Kidney glomerular epithelial cell (primary cell): ENCODE measurements at regions not wholly inside any gene's neighbourhood (a gene's known extent, or its start where the extent isn't known, plus 50 kb on each side); places are given as distances from the start of the nearest gene placed in this dataset.
"Not testable (repeated sequence)": the region's sequence is repeated elsewhere in the genome, so short reads cannot be mapped to it uniquely, and the experiment has no call there.

Source experiments
- DNase-seq: peaks from one replicate; lab custom pipeline; 2025; lab: John Stamatoyannopoulos, UW

DNA sequence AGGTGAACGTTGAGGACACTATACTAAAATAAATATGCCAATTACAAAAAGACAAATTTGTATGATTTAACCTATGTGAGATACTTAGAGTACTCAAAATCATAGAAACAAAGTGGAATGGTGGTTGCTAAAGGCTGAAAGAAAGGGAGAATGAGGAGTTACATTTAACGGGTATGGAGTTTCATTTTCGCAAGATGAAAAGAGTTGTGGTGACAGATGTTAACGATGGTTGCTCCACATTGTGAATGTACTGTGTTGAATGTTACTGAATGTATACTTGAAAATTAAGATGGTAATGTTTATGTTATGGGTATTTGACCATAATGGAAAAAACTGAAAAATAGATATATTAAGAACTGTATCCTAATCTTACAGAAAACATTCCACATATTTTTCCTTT, 51.3 kb upstream of the MOCS2 start:
- no peak for DNase-seq

DNA sequence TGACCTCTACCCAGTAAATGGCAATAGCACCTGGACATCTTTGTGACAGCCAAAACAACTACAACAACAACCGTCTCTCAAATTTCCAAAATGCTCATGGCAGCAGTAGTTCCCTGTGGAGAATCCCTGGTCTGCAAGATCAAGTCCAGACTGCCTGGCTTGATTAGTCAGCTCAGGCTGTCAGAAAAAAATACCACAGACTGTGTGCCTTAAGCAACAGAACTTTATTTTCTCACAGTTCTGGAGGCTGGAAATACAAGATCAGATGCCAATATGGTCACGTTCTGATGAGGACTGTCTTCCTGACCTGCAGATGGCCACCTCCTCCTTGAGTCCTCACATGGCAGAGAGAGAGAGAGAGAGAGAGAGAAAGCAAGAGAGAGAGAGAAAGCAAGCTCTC, 52.3 kb upstream of the MOCS2 start:
- DNase-seq: no peak

DNA sequence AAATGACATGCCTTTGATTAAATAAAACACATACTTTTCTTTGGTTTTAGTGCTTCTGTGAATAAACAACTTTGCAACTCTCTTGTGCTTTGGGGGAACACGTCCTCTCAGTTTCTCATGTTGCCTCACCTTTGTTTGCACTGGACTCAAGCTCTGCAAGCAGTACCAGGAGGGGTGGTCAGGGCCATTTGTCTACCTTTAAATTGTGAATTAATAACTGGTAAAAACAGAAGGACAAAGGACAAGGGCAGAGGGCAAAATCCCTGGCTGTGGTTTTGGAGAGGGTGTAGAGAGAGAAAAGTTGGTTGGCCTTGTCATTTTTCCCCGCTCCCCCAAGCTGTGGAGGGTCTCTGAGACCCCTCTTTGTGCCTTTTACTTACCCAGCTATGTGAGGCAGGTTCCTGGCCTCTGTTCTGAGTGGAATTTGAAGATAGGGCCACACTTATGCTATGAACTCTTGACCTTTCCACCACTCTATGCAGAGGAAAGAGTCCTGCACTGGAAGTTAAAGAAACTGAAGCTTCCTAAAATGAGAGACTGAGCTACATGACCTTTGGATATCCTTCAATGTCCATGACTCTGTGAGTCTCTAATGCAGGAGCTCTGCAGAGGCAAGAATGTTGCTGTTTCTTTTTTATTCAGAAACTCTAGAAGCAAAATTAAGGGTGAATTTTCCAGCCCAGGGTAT, 55.1 kb upstream of the MOCS2 start:
- no peak for DNase-seq

DNA sequence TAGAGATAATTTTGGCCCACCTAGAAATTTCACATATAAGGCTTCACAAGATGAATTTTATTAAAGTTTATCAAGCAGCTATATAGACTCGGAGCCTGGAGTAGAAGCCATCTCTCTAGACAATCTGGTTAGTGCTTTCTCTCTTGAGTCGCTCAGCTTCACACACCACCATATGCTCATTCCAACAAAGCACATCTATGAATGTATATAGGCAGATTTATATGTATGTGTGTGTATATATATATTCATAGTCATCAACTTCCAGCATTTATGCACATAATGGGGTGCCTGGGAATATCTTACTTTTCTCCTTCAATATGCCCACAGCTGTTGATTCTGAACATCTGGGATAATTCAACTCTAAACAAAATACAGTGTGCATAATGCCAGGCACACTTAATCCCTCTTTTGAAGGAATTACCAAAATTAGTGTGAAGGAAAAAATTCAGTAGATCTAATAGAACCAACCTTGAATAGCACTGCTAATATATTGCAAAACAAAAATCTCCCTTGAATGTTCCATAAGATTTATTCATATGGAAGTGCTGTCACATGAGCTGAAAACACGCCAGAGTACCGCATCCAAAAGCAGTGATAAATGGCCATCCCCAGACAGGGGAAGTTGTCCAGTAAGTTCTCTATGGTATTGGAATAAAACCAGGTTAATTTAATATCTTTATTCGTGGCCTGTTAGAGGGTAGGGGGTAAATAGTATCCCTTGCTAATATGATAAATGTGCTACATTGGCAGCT, 56.0 kb upstream of the MOCS2 start:
- DNase-seq: no peak

DNA sequence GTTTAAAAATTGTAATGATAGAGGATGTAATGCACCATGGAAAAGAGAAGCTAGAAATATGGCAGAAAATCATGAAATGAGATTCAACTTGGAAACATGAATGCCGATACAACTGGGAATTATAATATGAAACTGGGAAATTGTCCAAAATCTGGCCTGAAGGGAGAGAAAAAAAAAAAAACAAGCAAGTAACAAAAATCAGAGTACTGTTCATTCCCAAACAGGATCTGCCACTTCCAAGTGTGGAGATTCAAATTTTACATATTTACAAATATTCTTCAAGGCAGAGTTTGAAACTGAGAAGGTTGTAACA, 56.6 kb upstream of the MOCS2 start:
- DNase-seq: no peak

DNA sequence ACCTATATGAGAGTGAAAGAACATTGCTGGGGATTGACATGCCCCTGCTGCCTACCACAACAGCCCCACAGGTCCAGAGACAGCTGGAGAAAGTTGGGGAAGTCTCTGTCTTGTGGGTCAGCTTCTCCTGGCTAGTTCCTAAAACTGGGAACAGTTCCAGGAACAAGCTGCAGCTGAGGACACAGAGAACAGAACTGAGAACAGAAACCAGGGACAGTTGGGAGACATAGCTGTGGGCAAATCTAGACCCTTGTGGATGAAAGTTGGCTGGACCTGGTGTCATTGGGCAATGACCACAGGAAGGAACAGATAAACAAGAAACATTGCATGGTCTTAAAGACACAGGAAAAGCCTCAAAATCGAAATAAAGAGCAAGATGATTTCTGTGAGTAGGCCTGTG, 58.3 kb upstream of the MOCS2 start:
- no peak for DNase-seq

DNA sequence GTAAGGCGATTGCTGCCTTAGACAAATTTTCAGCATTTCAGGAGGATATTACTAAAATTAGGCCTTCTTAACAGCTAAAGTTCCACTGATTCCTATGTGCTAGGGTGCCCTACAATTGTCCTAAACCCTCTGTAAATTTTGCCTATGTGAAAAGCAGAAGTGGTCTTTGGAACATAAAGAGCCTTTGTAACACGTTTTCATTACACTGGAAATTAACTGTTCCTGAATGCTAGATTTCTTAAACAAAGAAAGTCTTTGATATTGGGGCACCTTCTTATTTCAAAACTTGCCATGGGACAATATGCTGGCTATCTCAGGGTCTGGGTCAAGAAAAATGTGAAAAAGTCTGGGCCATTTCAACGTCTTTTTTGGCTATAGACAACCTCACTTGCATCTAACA, 60.4 kb upstream of the MOCS2 start:
- DNase-seq: no peak

DNA sequence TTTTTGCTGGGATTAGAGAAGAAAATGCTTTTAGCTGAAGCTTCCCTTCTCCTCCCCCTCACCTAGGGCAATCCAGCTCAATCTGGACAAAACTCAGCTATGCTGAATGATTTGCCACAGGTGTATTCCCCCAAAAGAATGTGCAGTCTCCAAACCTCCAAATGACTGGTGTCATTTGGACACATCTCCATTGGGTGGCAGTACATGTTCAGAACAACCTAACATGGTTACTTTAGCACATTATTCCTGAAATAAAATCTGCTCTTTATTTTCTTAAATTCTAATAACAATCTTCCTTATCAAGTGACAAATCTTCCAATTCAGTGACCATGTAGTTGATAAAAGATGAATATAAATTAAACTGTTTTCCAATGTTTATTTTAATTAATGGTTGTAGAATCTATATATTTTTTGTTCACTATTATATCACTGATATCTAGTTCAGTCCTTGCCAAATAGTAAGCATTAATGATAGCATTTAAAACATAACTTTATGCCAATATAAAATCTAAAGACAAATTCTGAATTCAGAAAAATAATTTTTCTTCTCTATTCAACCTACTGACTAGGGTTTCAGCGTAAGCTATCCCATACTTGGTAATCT, 61.3 kb upstream of the MOCS2 start:
- DNase-seq: peak; percentile 16

DNA sequence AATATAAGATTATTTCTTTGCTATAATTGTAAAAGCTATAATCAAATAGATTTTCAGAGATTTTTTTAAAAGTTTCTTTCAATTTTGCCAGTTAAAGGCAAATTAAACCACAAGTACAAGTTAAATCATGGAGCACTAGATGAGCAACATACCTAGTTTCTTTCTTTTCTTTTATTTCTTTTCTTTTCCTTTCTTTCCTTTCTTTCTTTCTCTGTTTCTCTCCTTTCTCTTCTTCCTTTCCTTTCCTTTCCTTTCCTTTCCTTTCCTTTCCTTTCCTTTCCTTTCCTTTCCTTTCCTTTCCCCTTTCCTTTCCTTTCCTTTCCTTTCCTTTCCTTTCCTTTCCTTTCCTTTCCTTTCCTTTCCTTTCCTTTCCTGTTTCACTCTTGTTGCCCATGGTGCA, 62.5 kb upstream of the MOCS2 start:
- not testable (repeated sequence) for DNase-seq

DNA sequence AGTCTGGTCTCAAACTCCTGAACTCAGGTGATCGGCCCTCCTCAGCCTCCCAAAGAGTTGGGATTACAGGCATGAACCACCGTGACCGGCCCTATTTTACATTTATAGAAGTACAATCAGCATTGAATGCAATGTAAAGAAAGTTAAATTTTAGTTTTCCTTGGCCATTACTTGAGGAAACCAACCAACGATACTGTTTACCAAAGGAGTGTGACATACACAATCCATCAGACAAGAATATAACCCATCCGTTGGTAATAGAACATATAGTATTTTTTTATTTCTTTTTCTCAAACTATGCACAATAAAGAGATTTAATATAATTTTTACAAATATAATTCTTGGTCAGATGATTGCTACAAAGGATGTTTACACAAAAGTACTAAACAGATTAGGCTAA, 63.1 kb upstream of the MOCS2 start:
- DNase-seq: no peak

DNA sequence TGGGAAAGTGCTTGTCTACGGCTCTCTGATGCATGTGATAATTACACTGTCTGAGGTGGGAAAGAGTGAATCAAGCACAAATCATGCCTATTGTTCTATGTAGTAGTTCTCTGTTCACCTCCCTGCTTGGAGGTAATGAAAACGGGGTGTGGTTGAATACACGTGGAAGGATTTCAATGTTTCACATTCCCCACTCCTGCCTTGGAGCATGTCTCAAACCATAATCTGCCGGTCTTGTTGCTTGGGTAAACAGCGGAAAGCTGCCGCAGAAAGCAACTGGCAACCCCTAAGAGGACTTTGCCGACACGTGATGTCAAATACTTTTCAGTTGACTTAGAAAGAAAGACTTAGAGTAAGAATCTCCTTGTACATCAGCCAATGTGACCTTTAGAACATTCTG, 63.5 kb upstream of the MOCS2 start:
- no peak for DNase-seq

DNA sequence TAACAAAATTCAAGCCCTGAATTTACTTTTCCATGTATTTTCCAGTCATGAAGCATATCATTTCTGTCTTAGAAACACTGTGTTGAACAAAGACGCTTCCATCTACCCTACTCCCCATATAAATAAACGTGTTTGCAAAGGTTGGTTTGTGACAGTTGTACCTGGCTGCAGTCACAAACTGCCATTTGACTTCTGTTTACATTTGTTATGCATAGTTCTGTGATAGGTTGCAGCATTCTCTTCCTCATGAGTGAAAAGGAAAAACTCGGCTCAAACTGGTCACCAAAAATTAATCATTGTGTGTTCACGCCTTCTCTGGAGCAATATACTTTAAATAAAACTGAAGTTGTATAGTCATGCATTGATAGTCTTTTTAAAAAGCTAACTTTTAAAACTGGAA, 69.3 kb upstream of the MOCS2 start:
- DNase-seq: no peak

DNA sequence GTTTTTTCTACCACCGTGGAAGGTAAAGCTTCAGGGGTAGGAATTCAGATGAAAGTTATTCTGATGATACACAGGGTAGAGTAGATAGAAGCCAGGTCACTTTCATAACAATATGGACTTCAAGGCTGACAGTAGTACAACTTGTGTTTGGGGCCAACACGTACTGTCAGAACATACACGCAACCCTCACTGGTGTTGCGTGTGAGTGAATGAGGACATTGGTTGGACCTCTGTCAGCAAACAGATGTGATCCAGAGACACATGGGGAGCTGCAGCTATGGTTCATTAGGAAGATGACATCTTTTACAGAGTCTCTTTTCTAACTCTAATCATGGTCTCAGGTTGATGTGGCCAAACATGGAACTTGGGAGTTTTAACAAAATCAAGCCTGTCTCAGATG, 70.1 kb upstream of the MOCS2 start:
- DNase-seq: no peak

DNA sequence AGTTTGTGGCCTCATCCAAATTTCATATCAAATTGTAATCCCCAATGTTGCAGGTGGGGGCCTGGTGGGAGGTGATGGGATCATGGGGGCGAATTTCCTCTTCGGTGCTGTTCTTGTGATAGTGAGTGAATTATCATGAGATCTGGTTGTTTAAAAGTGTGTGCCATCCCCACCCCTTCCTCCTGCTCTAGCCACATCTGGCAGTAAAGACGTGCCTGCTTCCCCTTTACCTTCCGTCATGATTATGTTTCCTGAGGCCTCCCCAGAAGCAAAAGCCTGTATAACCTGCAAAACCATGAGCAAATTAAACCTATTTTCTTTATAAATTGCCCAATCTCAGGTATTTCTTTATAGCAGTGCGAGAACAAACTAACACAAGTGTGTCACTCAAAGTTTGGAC, 71.0 kb upstream of the MOCS2 start:
- no peak for DNase-seq

DNA sequence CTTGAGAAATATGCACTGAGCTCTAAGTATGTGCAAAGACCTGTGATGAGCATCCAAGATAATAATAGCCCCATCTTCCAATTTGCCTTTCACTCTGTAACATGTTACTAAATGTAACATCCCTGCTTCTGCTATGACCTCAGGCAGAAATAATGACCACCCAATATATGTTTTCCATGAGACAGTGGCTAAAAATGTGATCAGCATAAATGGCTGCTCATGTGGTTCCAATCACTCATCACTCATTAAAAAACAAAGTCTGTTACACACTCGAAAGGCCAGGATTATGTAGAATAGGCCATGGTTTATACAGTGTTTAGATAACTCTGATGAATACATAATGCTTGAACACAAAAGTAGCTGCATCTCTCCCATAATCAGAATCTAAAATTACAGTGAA, 71.4 kb upstream of the MOCS2 start:
- no peak for DNase-seq

DNA sequence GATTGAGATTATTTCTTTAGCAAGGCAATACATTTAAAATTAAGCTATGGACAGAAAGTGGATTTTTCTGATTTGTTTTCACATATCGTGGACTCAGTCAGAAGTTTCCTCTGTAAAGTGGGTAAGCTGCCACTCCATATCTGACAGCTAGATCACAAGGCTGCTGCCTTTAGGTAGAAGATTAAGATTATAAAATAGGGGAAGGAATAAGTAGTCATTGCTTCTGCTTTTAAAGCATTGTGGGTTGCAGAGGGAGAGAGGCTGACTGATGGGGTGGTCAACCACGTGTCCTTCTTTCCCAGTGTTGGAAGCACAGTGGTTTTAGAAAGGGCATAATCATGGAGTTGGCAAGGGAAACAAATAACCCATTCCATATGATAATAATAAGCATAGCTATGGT, 74.3 kb upstream of the MOCS2 start:
- DNase-seq: no peak

DNA sequence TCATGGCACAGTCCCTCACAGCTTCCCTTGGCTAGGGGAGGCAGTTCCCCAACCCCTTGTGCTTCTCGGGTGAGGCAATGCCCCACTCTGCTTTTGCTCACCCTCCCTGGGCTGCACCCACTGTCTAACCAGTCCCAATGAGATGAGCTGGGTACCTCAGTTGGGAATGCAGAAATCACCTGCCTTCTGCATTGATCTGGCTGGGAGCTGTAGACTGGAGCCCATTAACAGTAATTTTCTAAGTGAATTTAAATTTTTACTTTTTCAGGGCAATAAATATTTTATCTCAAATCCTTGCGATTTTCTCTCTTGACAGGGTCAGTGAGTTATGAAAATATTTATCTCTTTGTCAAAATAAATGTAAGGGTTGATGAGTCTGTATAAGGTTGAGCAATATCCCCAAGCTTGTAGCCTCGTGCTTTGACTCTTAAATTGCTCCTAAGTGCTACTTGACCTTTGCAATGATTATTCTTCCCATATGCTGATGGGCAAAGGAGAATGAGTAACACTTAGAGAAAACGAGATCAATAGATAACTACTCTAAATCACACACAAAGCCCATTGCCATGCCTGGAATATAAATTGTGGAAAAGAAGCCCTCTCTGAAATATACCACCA, 82.1 kb upstream of the MOCS2 start:
- DNase-seq: no peak

DNA sequence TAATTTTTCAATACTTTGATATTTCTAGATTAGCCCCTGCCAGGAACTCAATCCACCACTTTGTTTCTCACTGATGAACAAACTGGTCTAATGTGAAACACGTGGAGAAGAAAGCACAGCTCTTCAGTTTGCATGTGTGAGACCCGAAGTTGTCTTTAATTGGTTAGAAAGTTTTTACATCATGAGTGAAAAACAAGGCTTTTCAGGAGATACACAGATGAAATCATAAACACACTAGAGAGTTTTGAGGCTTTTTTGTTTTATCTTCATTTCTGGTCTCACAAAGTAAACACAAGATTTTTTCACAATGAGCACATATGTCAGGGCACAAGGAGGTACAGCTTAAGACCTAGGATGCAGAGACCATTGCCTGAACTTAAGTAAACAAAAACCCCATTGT, 84.5 kb upstream of the MOCS2 start:
- DNase-seq: no peak

DNA sequence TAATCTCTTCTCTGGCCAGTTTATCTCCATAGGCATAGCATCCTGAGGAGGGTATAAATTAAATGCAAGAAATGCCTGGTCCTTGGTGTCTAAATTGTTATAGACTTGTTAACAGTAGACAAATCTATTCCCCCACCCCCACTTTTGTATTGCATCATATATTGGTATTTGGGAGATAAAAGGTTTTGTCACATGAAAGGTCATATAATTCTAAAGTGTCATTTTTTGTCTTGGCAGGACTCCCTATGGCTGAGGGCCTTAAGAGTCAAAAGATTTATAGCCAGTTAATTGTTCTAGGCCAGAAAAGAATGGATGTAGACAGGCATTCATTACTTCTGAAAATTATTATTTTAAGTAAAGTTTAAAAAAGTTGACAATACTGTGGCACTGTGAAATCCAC, 90.3 kb upstream of the MOCS2 start:
- no peak for DNase-seq

DNA sequence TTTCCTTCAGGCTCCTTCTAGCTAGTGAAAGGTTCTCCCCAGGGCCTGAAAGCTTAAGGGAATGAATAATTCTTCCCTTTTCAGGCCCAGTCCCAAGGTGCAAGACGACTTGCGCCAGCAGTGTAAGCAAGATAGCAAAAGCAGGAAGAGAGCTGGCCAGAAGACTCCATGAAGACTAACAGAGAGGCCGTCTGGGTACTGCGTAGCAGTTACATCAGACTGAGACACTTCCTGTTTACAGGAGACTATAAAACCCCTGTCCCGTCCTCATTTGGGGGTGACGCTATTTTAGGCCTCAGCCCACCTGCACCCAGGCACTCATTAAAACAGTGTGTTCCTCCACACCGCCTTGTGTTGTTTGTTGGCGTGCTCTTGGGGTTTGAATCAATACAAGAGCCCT, 90.7 kb upstream of the MOCS2 start:
- DNase-seq: no peak

DNA sequence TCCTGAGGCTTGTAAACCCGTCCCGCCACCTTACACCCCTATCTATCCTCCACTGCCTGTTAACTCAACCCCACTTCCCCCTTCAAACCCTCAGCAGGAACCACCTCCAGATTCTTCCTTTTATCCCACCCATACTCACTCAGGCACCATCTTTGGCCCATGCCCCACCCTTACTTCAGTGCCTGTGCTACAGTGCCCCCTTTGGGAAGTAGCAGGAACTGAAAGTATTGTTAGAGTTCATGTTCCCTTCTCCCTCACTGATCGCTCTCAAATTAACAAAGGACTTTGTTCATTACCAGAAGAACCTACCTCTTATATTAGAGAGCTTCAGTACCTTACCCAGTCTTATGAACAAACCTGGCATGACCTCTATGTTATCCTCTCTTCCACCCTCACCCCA, 92.2 kb upstream of the MOCS2 start:
- DNase-seq: no peak

DNA sequence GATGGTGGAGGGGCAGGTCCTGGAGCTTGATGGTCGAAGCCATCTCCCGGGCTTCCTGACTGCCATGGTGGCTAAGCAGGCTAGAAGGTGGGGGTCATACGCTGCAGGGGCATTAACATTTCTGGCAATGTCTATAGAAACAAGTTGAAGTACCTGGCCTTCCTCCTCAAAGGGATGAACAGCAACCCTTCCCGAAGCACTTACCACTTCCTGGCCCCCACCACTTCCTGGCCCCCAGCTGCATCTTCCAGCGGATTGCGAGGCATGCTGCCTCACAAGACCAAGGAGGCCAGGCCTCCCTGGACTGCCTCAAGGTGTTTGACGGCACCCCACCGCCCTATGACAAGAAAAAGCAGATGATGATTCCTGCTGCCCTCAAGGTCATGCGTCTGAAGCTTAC, 97.0 kb upstream of the MOCS2 start:
- DNase-seq: no peak

DNA sequence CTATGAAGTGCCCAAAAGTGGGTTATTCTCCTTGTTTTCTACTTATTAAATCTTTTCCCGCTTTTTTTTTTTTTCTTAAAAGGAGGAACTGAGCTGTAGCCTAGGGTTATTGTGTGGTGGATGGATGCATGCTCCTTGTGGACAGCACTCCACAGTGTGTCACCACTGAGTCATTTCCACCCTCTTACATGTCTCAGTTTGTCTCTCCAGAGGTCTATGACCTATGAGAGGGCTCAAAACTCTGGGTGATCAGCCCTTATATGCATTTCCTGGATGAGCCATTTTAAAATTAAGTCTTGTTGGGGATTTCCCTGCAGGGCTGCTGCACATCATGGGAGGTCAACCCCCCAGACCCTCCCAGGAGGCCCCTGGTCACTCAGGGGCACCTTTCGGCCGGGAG, 102.2 kb upstream of the MOCS2 start:
- DNase-seq: no peak
